ENCODE measurements at regions not wholly inside any gene's neighbourhood (a gene's known extent, or its start where the extent isn't known, plus 50 kb on each side); places are given as distances from the start of the nearest gene placed in this dataset.

- no TSS peak for BruUV-seq (replicated peaks)
- no peaks in the 10 kb centered on the region for H3K4me1 Mint-ChIP-seq (ENCODE audit: low read depth, unreplicated experiment)
- intact Hi-C loops (cut with micrococcal nuclease; ENCODE audit: unreplicated experiment), result no loop called here
- H3K27ac Mint-ChIP-seq (ENCODE audit: unreplicated experiment), result no peak overlapping the region
- CTCF ChIA-PET, result no interaction called here
- TF ChIP-seq CTCF (IDR thresholded peaks at IDR 0.05; ENCODE audit: unreplicated experiment), result no peak
- DNase-seq, result no peak
- no peaks in the 10 kb centered on the region for H3K9me3 Mint-ChIP-seq (ENCODE audit: low read depth, unreplicated experiment)
- no peak overlapping the region for H3K4me3 Mint-ChIP-seq (ENCODE audit: low read depth, unreplicated experiment)
- peaks cover 12% of the 10 kb centered on the region for H3K27me3 Mint-ChIP-seq (ENCODE audit: unreplicated experiment)
- no peaks in the 10 kb centered on the region for H3K36me3 Mint-ChIP-seq (ENCODE audit: insufficient read depth, unreplicated experiment)
These were observed 205.0 kb upstream of the RFC3 start for GRCh38 chr13:33612641-33613638.

DNA sequence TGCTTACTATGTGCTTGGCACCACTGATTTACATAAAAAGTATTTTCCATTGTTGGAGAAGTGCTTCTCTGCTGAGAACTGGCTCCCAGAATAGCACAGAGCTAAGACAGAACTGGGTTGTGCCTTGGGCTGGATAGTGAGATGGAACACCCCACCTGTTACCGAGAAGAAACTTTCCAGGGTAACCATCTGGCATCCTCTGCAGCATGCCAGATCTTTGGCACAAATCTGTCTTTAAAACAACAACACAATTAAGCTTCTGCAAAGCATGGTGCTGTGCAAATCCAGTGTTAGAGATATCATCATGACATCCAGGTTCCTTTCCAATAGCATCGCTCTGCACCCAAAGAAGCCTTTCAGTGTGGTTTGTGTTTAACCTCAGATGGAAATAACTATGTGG lies 202.5 kb upstream of the RFC3 start:
- H3K9me3 Mint-ChIP-seq (ENCODE audit: low read depth, unreplicated experiment), result no peaks in the 10 kb centered on the region
- DNase-seq, result no peak
- H3K27ac Mint-ChIP-seq (ENCODE audit: unreplicated experiment), result no peak overlapping the region
- CTCF ChIA-PET, result interaction anchor here (0.8 kb wide), 1 partner anchor 11 kb away, joined by 3 read pairs; no protein-coding TSS in a partner anchor
- peaks cover 12% of the 10 kb centered on the region for H3K27me3 Mint-ChIP-seq (ENCODE audit: unreplicated experiment)
- no peaks in the 10 kb centered on the region for H3K4me1 Mint-ChIP-seq (ENCODE audit: low read depth, unreplicated experiment)
- TF ChIP-seq CTCF (IDR thresholded peaks at IDR 0.05; ENCODE audit: unreplicated experiment), result no peak
- BruUV-seq (replicated peaks), result no TSS peak
- no peak overlapping the region for H3K4me3 Mint-ChIP-seq (ENCODE audit: low read depth, unreplicated experiment)
- no peaks in the 10 kb centered on the region for H3K36me3 Mint-ChIP-seq (ENCODE audit: insufficient read depth, unreplicated experiment)
- intact Hi-C loops (cut with micrococcal nuclease; ENCODE audit: unreplicated experiment), result no loop called here

- no peak for DNase-seq
- peaks cover 12% of the 10 kb centered on the region for H3K27me3 Mint-ChIP-seq (ENCODE audit: unreplicated experiment)
- no peaks in the 10 kb centered on the region for H3K36me3 Mint-ChIP-seq (ENCODE audit: insufficient read depth, unreplicated experiment)
- H3K27ac Mint-ChIP-seq (ENCODE audit: unreplicated experiment), result no peak overlapping the region
- no peak for TF ChIP-seq CTCF (IDR thresholded peaks at IDR 0.05; ENCODE audit: unreplicated experiment)
- no peaks in the 10 kb centered on the region for H3K9me3 Mint-ChIP-seq (ENCODE audit: low read depth, unreplicated experiment)
- CTCF ChIA-PET, result interaction anchor here (0.8 kb wide), 1 partner anchor 10 kb away, joined by 3 read pairs; no protein-coding TSS in a partner anchor
- no peak overlapping the region for H3K4me3 Mint-ChIP-seq (ENCODE audit: low read depth, unreplicated experiment)
- no peaks in the 10 kb centered on the region for H3K4me1 Mint-ChIP-seq (ENCODE audit: low read depth, unreplicated experiment)
- no TSS peak for BruUV-seq (replicated peaks)
- intact Hi-C loops (cut with micrococcal nuclease; ENCODE audit: unreplicated experiment), result no loop called here
These were observed 201.8 kb upstream of the RFC3 start for GRCh38 chr13:33616130-33616529.

DNA sequence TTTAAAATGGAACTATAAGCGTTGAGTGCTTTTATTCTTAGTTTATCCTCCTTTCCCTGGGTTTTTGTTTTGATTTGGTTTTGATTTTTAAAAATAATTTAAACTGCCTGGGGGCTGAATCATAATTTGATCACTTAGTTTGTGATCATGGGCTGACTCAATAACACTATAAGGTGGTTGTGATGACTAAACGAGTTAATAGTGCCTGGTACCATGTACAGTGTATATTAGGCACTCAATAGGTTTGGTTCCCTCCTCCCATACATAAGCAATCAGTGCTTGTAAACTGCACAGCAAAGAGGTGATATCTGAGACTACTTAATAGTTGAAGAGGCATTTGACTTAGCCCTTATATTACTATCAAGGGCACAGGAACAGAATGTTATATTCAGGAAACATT lies 200.9 kb upstream of the RFC3 start:
- Mint-ChIP-seq H3K27me3 (ENCODE audit: unreplicated experiment) (peaks cover 12% of the 10 kb centered on the region), H3K27ac (ENCODE audit: unreplicated experiment) (no peak overlapping the region), H3K4me3 (ENCODE audit: low read depth, unreplicated experiment) (no peak overlapping the region), H3K36me3 (ENCODE audit: insufficient read depth, unreplicated experiment) (no peaks in the 10 kb centered on the region), H3K4me1 (ENCODE audit: low read depth, unreplicated experiment) (no peaks in the 10 kb centered on the region), H3K9me3 (ENCODE audit: low read depth, unreplicated experiment) (no peaks in the 10 kb centered on the region)
- DNase-seq, result no peak
- CTCF ChIA-PET, result no interaction called here
- intact Hi-C loops (cut with micrococcal nuclease; ENCODE audit: unreplicated experiment), result no loop called here
- BruUV-seq (replicated peaks), result no TSS peak
- TF ChIP-seq CTCF (IDR thresholded peaks at IDR 0.05; ENCODE audit: unreplicated experiment), result no peak

Data from Calu3 (cell line).